ENCODE measurements at regions not wholly inside any gene's neighbourhood (a gene's known extent, or its start where the extent isn't known, plus 50 kb on each side); places are given as distances from the start of the nearest gene placed in this dataset.

GRCh38 chr10:28467615-28468014, 65.3 kb upstream of the WAC start:
- no peak overlapping the region for H2BK5ac ChIP-seq (ENCODE audit: low read depth, low read length, poor library complexity, severe bottlenecking)
- no peak overlapping the region for H3K4me3 ChIP-seq (ENCODE audit: insufficient read depth, low read depth, low read length)
- H3K9me3 ChIP-seq (ENCODE audit: control insufficient read depth, insufficient read depth, low read length) = no peaks in the 10 kb centered on the region
- no peak overlapping the region for H2AFZ ChIP-seq (replicated peaks; ENCODE audit: low read length, poor library complexity)
- no peak overlapping the region for H4K91ac ChIP-seq (ENCODE audit: insufficient read depth, low read depth, low read length)
- no peak overlapping the region for H3K4ac ChIP-seq (ENCODE audit: low read depth, low read length)
- dilution Hi-C loops (cut with HindIII; ENCODE audit: low sequenced_read_pairs, unreplicated experiment) (no loop called here), intact Hi-C loops (cut with micrococcal nuclease) (no loop called here), in situ Hi-C loops (cut with MboI; ENCODE audit: low sequenced_read_pairs) (no loop called here)
- POLR2A ChIA-PET (ENCODE audit: unreplicated experiment) = no interaction called here
- no peak overlapping the region for H4K5ac ChIP-seq (ENCODE audit: low read depth, low read length)
- no peak overlapping the region for H3K56ac ChIP-seq (ENCODE audit: extremely low read depth, insufficient read depth, low read length)
- H3K9ac ChIP-seq (ENCODE audit: low read depth, low read length) = no peak overlapping the region
- no peak overlapping the region for H3K14ac ChIP-seq (replicated peaks; ENCODE audit: low read depth, low read length)
- H2BK120ac ChIP-seq (ENCODE audit: low read depth, low read length) = no peak overlapping the region
- H3K36me3 ChIP-seq (ENCODE audit: control insufficient read depth, insufficient read depth, low read length) = no peaks in the 10 kb centered on the region
- no peak overlapping the region for H3K4me2 ChIP-seq (ENCODE audit: low read depth, low read length)
- DNase-seq (no peak), ATAC-seq (ENCODE audit: low read depth) (no peak)
- H3K27me3 ChIP-seq (ENCODE audit: control insufficient read depth, insufficient read depth, low read length) = peaks cover 8% of the 10 kb centered on the region
- no peak overlapping the region for H2AK5ac ChIP-seq (ENCODE audit: low read depth, low read length)
- no peak overlapping the region for H2BK15ac ChIP-seq (ENCODE audit: low read depth, low read length)
- no peak overlapping the region for H2BK20ac ChIP-seq (ENCODE audit: low read depth, low read length)
- TF ChIP-seq USF2 (IDR thresholded peaks at IDR 0.05; ENCODE audit: low read depth, low read length) = no peak
- H3K23ac ChIP-seq (ENCODE audit: low read depth, low read length) = no peak overlapping the region
- no peak overlapping the region for H4K8ac ChIP-seq (ENCODE audit: low read depth in 2 of 2, low read length in 2 of 2)
- WGBS, 2 experiments (ENCODE audit: extremely low coverage in 2 of 2, insufficient read length in 1 of 2) = 71% methylated on average over 3 of the region's 5 CpGs; no CpG with 5 or more reads in 1 of the 2 experiments
- H3K18ac ChIP-seq (ENCODE audit: low read depth, low read length) = no peak overlapping the region
- CTCF ChIA-PET = no interaction called here
- H3K4me1 ChIP-seq (ENCODE audit: control insufficient read depth, insufficient read depth, low read length) = no peaks in the 10 kb centered on the region
- no peaks in the 10 kb centered on the region for H3K9me1 ChIP-seq (ENCODE audit: insufficient read depth, low read length)
- H3K79me1 ChIP-seq (ENCODE audit: low read depth in 1 of 2, low read length in 2 of 2) = no peaks in the 10 kb centered on the region
- no peaks in the 10 kb centered on the region for H4K20me1 ChIP-seq (ENCODE audit: insufficient read depth, low read length)
- no peak overlapping the region for H2AK9ac ChIP-seq (replicated peaks; ENCODE audit: low read depth, low read length, poor library complexity)
- no peak overlapping the region for H3K27ac ChIP-seq (ENCODE audit: insufficient read depth, low read length)
- no TSS peak for BruUV-seq (replicated peaks)

All from IMR-90 (cell line).